Epithelial cell of proximal tubule (primary cell): ENCODE measurements at regions not wholly inside any gene's neighbourhood (a gene's known extent, or its start where the extent isn't known, plus 50 kb on each side); places are given as distances from the start of the nearest gene placed in this dataset.
"Not testable (repeated sequence)": the region's sequence is repeated elsewhere in the genome, so short reads cannot be mapped to it uniquely, and the experiment has no call there.

Source experiments
- DNase-seq: peaks from one replicate; pipeline ENCODE4 v3.0.0-alpha.2; 2011; ENCODE audit warnings: low read depth
- H3K4me3 ChIP-seq: 2 replicates; pipeline ENCODE4 v1.5.1; 2011; ENCODE audit warnings: low read depth, mild to moderate bottlenecking, low read length
- CTCF ChIP-seq: conservative IDR thresholded peaks from 2 replicates; pipeline ENCODE4 v1.5.1; 2012; ENCODE audit warnings: low read depth, mild to moderate bottlenecking, low read length

GRCh38 chr14:43140453-43140852 is 1366.6 kb downstream of the FSCB start:
- H3K4me3 ChIP-seq: no peak overlapping the region
- TF ChIP-seq CTCF: no peak
- no peak for DNase-seq

- no peak for DNase-seq
- no peak for TF ChIP-seq CTCF
- H3K4me3 ChIP-seq: no peak overlapping the region
These were observed 1371.1 kb downstream of the FSCB start for GRCh38 chr14:43135877-43136411.

GRCh38 chr14:43132441-43132840 is 1374.6 kb downstream of the FSCB start:
- H3K4me3 ChIP-seq: no peak overlapping the region
- no peak for DNase-seq
- no peak for TF ChIP-seq CTCF

GRCh38 chr14:43128429-43128828 is 1378.7 kb downstream of the FSCB start:
- not testable (repeated sequence) for DNase-seq, H3K4me3 ChIP-seq

GRCh38 chr14:43127874-43128273 is 1379.2 kb downstream of the FSCB start:
- not testable (repeated sequence) for DNase-seq, H3K4me3 ChIP-seq

- no peak for DNase-seq
- H3K4me3 ChIP-seq: no peak overlapping the region
- TF ChIP-seq CTCF: no peak
These were observed 1383.5 kb downstream of the FSCB start for GRCh38 chr14:43123544-43123943.

- no peak overlapping the region for H3K4me3 ChIP-seq
- no peak for DNase-seq
These were observed 1387.4 kb downstream of the FSCB start for GRCh38 chr14:43119672-43120071.

GRCh38 chr14:43116341-43116740 is 1390.7 kb downstream of the FSCB start:
- DNase-seq: peak; percentile 26
- TF ChIP-seq CTCF: no peak
- H3K4me3 ChIP-seq: no peak overlapping the region

More at GRCh38 chr14:43119672-43120071, 1387.4 kb downstream of the FSCB start:
- TF ChIP-seq CTCF: no peak
